Upper lobe of left lung (tissue), 6 donors: ENCODE measurements at regions not wholly inside any gene's neighbourhood (a gene's known extent, or its start where the extent isn't known, plus 50 kb on each side); places are given as distances from the start of the nearest gene placed in this dataset.

ENCODE experiments used
- ATAC-seq, 2 donors: fragments of 200-7000 bp; cut with Tn5 transposase; one replicate each; pipeline ENCODE4 v1.9.1; 2022; ENCODE audit warnings: mild to moderate bottlenecking in 2 of 2, moderate library complexity in 2 of 2; ENCODE audit not compliant: low FRiP score in 2 of 2
- DNase-seq, 2 donors: peaks; one replicate each; pipeline ENCODE4 v3.0.0-alpha.2; 2019 to 2020
- H3K27ac ChIP-seq, 4 donors: fragments of 200-600 bp; sonication (generic); one replicate each; pipeline ENCODE4 v1.5.1; 2016 to 2019
- H3K27me3 ChIP-seq, 4 donors: fragments of 200-600 bp; sonication (generic); one replicate each; pipeline ENCODE4 v1.5.1; 2017 to 2019
- H3K36me3 ChIP-seq, 4 donors: fragments of 200-600 bp; sonication (generic); one replicate each; pipeline ENCODE4 v1.5.1; 2016 to 2019
- H3K4me1 ChIP-seq, 4 donors: fragments of 200-600 bp; sonication (generic); one replicate each; pipeline ENCODE4 v1.5.1; 2018 to 2019
- H3K4me3 ChIP-seq, 4 donors: fragments of 200-600 bp; sonication (generic); one replicate each; pipeline ENCODE4 v1.5.1; 2017 to 2019; ENCODE audit warnings: mild to moderate bottlenecking in 2 of 4, moderate library complexity in 1 of 4
- H3K9me3 ChIP-seq, 4 donors: fragments of 200-600 bp; sonication (generic); one replicate each; pipeline ENCODE4 v1.5.1; 2018 to 2019
- EP300 ChIP-seq, 4 donors: sonication (generic); formaldehyde crosslinking; IDR thresholded peaks; one replicate each; pipeline ENCODE4 v1.5.1; 2017; ENCODE audit warnings: antibody characterized with exemption in 4 of 4, control low read depth in 2 of 4
- POLR2A ChIP-seq, 4 donors: fragments of 450-650 bp; IDR thresholded peaks; one replicate each; pipeline ENCODE4 v1.5.1; 2016 to 2017; ENCODE audit warnings: antibody characterized with exemption in 4 of 4, mild to moderate bottlenecking in 2 of 4
- POLR2AphosphoS5 ChIP-seq, 2 donors: sonication (generic); formaldehyde crosslinking; IDR thresholded peaks; one replicate each; pipeline ENCODE4 v1.5.1; 2017; ENCODE audit warnings: antibody characterized with exemption in 2 of 2
- WGBS, 2 donors: methylation state at CpG; one replicate each; pipeline ENCODE4 v1.1.5; 2017 to 2018; 5-methylcytosine and 5-hydroxymethylcytosine counted together
- TF ChIP-seq, protein P1 (sequence below), 6 experiments: fragments of 450-650 bp in 4 of 6; fragments of 200-600 bp in 2 of 6; sonication (generic) in 2 of 6; IDR thresholded peaks; one replicate each; pipeline ENCODE4 v1.5.1; 2016 to 2019; ENCODE audit warnings: antibody characterized with exemption in 6 of 6
- donor health status: DM: no; HTN: no; CAD: no; lungs with moderate emphysema.
- donor health status: DM: no; HTN: yes; CAD: no; lungs with severe emphysema.

DNA sequence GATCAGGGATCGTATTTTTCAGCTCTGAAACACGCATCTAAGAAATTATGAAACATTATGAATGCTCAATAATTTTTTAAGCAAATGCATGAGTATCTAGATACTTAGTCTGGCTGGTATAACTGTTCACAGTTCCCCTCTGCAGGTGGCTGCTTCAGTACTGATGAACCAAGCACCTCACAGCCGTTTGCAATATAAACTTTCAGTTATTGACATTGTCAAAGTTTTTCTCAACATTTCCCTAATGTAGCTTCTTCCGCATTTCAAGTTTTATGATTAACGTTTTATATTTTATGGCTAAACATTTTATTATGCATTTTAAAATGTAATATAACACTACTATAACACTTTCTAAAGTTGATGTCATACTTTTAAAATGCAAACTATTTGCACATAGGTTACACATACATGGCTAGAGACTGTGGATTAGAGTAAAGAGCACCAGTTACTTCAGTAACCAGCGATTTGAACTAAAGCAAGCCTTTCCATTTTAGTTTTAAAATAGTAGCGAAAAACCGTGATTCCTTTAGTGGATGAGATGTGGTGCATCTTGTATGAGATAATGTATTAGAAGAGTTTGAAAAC lies 495.4 kb downstream of the XIRP2 start:
- DNase-seq (no peak), ATAC-seq (no peak)
- TF ChIP-seq EP300 (IDR thresholded peaks at IDR 0.05) (no peak), POLR2A (IDR thresholded peaks at IDR 0.05) (no peak), POLR2AphosphoS5 (IDR thresholded peaks at IDR 0.05) (no peak)
- TF ChIP-seq, protein P1, sequence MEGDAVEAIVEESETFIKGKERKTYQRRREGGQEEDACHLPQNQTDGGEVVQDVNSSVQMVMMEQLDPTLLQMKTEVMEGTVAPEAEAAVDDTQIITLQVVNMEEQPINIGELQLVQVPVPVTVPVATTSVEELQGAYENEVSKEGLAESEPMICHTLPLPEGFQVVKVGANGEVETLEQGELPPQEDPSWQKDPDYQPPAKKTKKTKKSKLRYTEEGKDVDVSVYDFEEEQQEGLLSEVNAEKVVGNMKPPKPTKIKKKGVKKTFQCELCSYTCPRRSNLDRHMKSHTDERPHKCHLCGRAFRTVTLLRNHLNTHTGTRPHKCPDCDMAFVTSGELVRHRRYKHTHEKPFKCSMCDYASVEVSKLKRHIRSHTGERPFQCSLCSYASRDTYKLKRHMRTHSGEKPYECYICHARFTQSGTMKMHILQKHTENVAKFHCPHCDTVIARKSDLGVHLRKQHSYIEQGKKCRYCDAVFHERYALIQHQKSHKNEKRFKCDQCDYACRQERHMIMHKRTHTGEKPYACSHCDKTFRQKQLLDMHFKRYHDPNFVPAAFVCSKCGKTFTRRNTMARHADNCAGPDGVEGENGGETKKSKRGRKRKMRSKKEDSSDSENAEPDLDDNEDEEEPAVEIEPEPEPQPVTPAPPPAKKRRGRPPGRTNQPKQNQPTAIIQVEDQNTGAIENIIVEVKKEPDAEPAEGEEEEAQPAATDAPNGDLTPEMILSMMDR (IDR thresholded peaks at IDR 0.05): no peak

DNA sequence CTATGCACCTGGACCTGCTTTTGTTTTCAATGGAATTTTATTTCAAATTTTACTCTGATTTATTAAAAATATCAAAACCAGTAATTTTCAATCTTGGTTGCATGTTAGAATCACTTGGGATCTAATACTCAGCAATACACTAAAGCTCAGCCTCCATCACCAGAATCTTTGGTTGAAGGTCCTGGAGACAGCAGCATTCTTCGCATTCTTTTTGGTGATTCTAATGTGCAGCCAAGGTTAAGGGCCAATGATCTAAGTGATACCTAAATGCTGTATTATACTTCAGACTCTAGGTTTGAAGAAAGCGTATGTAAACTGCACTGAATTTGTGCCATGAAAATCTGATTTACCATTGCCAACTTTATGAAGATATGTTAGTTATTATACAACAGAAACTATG lies 493.1 kb downstream of the XIRP2 start:
- Histone ChIP-seq H3K4me1 (no peaks in the 10 kb centered on the region), H3K9me3 (no peaks in the 10 kb centered on the region), H3K27me3 (no peaks in the 10 kb centered on the region), H3K36me3 (no peaks in the 10 kb centered on the region), H3K4me3 (no peak overlapping the region), H3K27ac (no peak overlapping the region)
- 86 to 93% methylated on average over 2 of the region's 2 CpGs for WGBS, 2 donors
- TF ChIP-seq POLR2AphosphoS5 (IDR thresholded peaks at IDR 0.05) (no peak), POLR2A (IDR thresholded peaks at IDR 0.05) (no peak), EP300 (IDR thresholded peaks at IDR 0.05) (no peak)
- TF ChIP-seq, protein P1 (IDR thresholded peaks at IDR 0.05): no peak
- DNase-seq (no peak), ATAC-seq (no peak)

More for the DNA sequence above, 495.4 kb downstream of the XIRP2 start:
- Histone ChIP-seq H3K4me3 (no peak overlapping the region), H3K27me3 (no peaks in the 10 kb centered on the region), H3K27ac (no peak overlapping the region), H3K4me1 (no peaks in the 10 kb centered on the region), H3K9me3 (no peaks in the 10 kb centered on the region), H3K36me3 (no peaks in the 10 kb centered on the region)
- 75 to 79% methylated on average over 8 of the region's 8 CpGs for WGBS, 2 donors

DNA sequence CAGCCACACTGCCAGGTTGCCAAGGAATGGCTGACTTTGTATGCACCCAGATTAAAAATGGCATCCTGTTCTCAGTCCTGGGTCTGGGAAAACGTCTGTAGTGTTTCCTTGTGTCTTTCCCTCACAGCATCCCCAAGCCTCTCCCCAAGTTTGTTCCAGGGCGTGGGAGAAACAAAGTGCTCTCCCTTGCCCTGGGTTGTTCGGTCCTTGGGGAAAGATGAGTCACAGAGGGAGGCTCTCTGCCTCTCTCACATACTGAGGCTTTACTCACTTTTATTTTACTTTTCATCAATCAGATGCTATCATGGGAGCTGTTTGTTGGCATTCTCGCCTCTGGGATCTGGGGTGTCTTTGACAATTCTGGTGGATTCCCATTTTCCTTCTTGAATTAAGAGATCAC lies 492.3 kb downstream of the XIRP2 start:
- no peaks in the 10 kb centered on the region for H3K4me1 ChIP-seq
- no peak overlapping the region for H3K27ac ChIP-seq
- no peaks in the 10 kb centered on the region for H3K27me3 ChIP-seq
- no peaks in the 10 kb centered on the region for H3K36me3 ChIP-seq
- no peak for TF ChIP-seq EP300 (IDR thresholded peaks at IDR 0.05)
- no peak for TF ChIP-seq POLR2AphosphoS5 (IDR thresholded peaks at IDR 0.05)
- no peak for TF ChIP-seq POLR2A (IDR thresholded peaks at IDR 0.05)
- TF ChIP-seq, protein P1 (IDR thresholded peaks at IDR 0.05): no peak
- H3K9me3 ChIP-seq: no peaks in the 10 kb centered on the region
- H3K4me3 ChIP-seq: no peak overlapping the region
- ATAC-seq: no peak
- no peak for DNase-seq
- WGBS, 2 donors: 71 to 78% methylated on average over 4 of the region's 4 CpGs

DNA sequence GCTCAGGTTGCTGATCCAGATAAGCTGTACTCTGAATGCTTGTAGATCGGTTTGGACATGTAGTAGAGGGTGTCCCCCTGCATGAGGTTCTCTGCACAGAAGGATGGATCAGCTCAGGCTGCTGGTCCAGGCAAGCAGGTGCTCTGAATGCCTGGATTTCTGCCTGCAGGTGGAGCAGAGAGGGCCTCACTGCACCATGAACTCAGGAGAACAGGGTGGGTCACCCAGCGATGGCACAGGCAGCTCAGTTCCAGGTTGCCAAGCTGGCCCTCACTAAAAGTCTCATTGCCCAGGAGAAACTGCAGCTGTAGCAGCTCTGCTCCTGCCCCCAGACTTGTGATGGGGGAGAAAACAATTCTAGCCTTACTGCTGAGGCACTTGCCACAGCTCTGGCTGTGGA lies 491.8 kb downstream of the XIRP2 start:
- H3K4me1 ChIP-seq: no peaks in the 10 kb centered on the region
- H3K27me3 ChIP-seq: no peaks in the 10 kb centered on the region
- H3K27ac ChIP-seq: no peak overlapping the region
- no peaks in the 10 kb centered on the region for H3K9me3 ChIP-seq
- 91% methylated on average over 2 of the region's 2 CpGs; no CpG with 5 or more reads in 1 of the 2 donors for WGBS, 2 donors
- DNase-seq (no peak), ATAC-seq (no peak)
- no peak overlapping the region for H3K4me3 ChIP-seq
- TF ChIP-seq, protein P1 (IDR thresholded peaks at IDR 0.05): no peak
- no peak for TF ChIP-seq EP300 (IDR thresholded peaks at IDR 0.05)
- H3K36me3 ChIP-seq: no peaks in the 10 kb centered on the region

DNA sequence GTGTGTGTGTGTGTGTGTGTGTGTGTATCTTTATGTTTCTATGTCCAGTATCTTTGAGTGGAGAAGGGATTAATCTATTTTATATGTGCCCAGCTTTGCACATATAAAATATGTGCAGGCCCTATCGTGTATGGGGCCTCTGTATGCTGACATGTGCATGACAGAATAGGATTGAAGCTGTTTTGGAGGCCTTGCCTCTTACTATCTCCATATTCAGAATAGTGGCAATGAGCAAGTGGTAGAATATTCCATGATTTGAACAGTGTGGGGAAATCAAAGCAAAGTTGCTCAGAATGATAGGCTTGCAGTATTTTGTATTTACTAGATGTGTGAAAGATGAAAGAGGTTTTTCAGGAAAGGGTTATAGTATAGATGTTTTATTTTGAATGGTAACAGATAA lies 480.8 kb downstream of the XIRP2 start:
- TF ChIP-seq EP300 (IDR thresholded peaks at IDR 0.05) (no peak), POLR2AphosphoS5 (IDR thresholded peaks at IDR 0.05) (no peak), POLR2A (IDR thresholded peaks at IDR 0.05) (no peak)
- ATAC-seq: no peak
- Histone ChIP-seq H3K4me3 (no peak overlapping the region), H3K9me3 (no peaks in the 10 kb centered on the region), H3K27me3 (no peaks in the 10 kb centered on the region), H3K27ac (no peak overlapping the region), H3K36me3 (no peaks in the 10 kb centered on the region), H3K4me1 (no peaks in the 10 kb centered on the region)
- no peak for DNase-seq
- WGBS, 2 donors: 47 to 67% methylated on average over 1 of the region's 1 CpG
